Erythroblast (primary cell): ENCODE measurements at regions not wholly inside any gene's neighbourhood (a gene's known extent, or its start where the extent isn't known, plus 50 kb on each side); places are given as distances from the start of the nearest gene placed in this dataset.

Experiments
- GATA1 ChIP-seq: IDR thresholded peaks from 2 replicates; pipeline ENCODE4 v1.6.1; 2011; ENCODE audit warnings: low read depth, mild to moderate bottlenecking, control low read depth, low read length, moderate library complexity
- POLR2A ChIP-seq: IDR thresholded peaks from 2 replicates; pipeline ENCODE4 v1.6.1; 2011; ENCODE audit warnings: mild to moderate bottlenecking, low read length

DNA sequence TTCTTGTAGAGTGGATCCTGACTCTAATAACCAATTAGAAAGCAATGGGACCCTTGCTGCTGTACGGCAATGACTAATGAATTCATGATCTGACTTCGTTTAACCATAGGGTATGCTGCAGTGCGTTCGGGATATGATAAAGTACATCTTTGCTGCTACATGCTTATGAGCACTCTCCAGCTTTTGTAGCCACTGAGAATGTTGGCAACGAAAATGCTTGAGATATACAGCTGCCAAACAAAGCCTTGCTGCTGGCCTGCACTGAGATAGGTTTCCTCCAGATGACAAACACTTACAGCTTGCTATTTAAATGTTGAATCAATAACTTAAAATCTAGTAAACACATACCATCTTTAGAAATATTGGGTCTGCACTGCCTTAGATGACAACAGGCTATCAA, 372.4 kb upstream of the SLC8A1 start:
- TF ChIP-seq POLR2A, result no peak
- TF ChIP-seq GATA1, result no peak
